Posterior vena cava (tissue), 2 donors: ENCODE measurements at regions not wholly inside any gene's neighbourhood (a gene's known extent, or its start where the extent isn't known, plus 50 kb on each side); places are given as distances from the start of the nearest gene placed in this dataset.

ENCODE experiments used
- DNase-seq: peaks from one replicate; pipeline ENCODE4 v3.0.0-alpha.2; 2020; ENCODE audit warnings: low spot score
- intact Hi-C, 2 donors: fragments of 100-400 bp; cut with DNase I; formaldehyde crosslinking; loops; one replicate each; pipeline versions ENCODE4 v1.14.1 to v1.14.2; 2022 to 2023
- donor health status: DM: yes; HTN: yes; CAD: no.
- donor health status: DM: yes; HTN: yes; CAD: no.

- intact Hi-C loops: no loop called here
- no peak for DNase-seq
Observed at GRCh38 chrX:33465137-33465536, 253.8 kb upstream of the DMD start.

- intact Hi-C loops: loop anchor here in 1 of 2 donors (10.0 kb wide), 1 partner anchor 1712 kb away; no protein-coding TSS in a partner anchor
- no peak for DNase-seq
Observed at GRCh38 chrX:33457102-33457501, 245.8 kb upstream of the DMD start.

GRCh38 chrX:33447285-33447684 is 235.9 kb upstream of the DMD start:
- no peak for DNase-seq
- intact Hi-C loops: no loop called here

- intact Hi-C loops: no loop called here
- no peak for DNase-seq
Observed at GRCh38 chrX:33434256-33435092, 223.1 kb upstream of the DMD start.

GRCh38 chrX:33416273-33416805 is 205.0 kb upstream of the DMD start:
- no peak for DNase-seq
- intact Hi-C loops: no loop called here

- intact Hi-C loops: no loop called here
- no peak for DNase-seq
Observed at GRCh38 chrX:33415459-33415858, 204.1 kb upstream of the DMD start.

- no peak for DNase-seq
- intact Hi-C loops: no loop called here
Observed at GRCh38 chrX:33385546-33385945, 174.2 kb upstream of the DMD start.

- DNase-seq: no peak
- intact Hi-C loops: no loop called here
Observed at GRCh38 chrX:33379839-33380238, 168.5 kb upstream of the DMD start.

- no peak for DNase-seq
- intact Hi-C loops: no loop called here
Observed at GRCh38 chrX:33357606-33358005, 146.3 kb upstream of the DMD start.

- intact Hi-C loops: no loop called here
- no peak for DNase-seq
Observed at GRCh38 chrX:33339219-33339618, 127.9 kb upstream of the DMD start.

- no peak for DNase-seq
- intact Hi-C loops: no loop called here
Observed at GRCh38 chrX:33336783-33337182, 125.4 kb upstream of the DMD start.

GRCh38 chrX:33333271-33333670 is 121.9 kb upstream of the DMD start:
- intact Hi-C loops: no loop called here
- DNase-seq: no peak

GRCh38 chrX:33330798-33331197 is 119.4 kb upstream of the DMD start:
- no peak for DNase-seq
- intact Hi-C loops: no loop called here

GRCh38 chrX:33324099-33324498 is 112.8 kb upstream of the DMD start:
- DNase-seq: no peak
- intact Hi-C loops: no loop called here

GRCh38 chrX:33307911-33308354 is 96.6 kb upstream of the DMD start:
- intact Hi-C loops: no loop called here
- no peak for DNase-seq

GRCh38 chrX:33298622-33299021 is 87.3 kb upstream of the DMD start:
- intact Hi-C loops: no loop called here
- no peak for DNase-seq

GRCh38 chrX:33285550-33285949 is 74.2 kb upstream of the DMD start:
- no peak for DNase-seq
- intact Hi-C loops: no loop called here

GRCh38 chrX:33277046-33277445 is 65.7 kb upstream of the DMD start:
- no peak for DNase-seq
- intact Hi-C loops: no loop called here

GRCh38 chrX:33273535-33273934 is 62.2 kb upstream of the DMD start:
- intact Hi-C loops: no loop called here

GRCh38 chrX:33272986-33273385 is 61.6 kb upstream of the DMD start:
- no peak for DNase-seq
- intact Hi-C loops: no loop called here

More at GRCh38 chrX:33273535-33273934, 62.2 kb upstream of the DMD start:
- DNase-seq: no peak
